Nephron (organoid): ENCODE measurements at regions not wholly inside any gene's neighbourhood (a gene's known extent, or its start where the extent isn't known, plus 50 kb on each side); places are given as distances from the start of the nearest gene placed in this dataset.
A peak's percentile ranks its signal among the peaks of the same experiment; 100 is the strongest.

Source experiments
- H3K27ac Mint-ChIP-seq, 3 experiments: 2 replicates each; pipeline ENCODE4 v1.8.0; 2020; ENCODE audit warnings: mixed read lengths in 3 of 3, mild to moderate bottlenecking in 2 of 3, moderate library complexity in 1 of 3
- H3K27me3 Mint-ChIP-seq: 2 replicates; pipeline ENCODE4 v1.8.0; 2021; ENCODE audit warnings: low read depth, mild to moderate bottlenecking, moderate library complexity, mixed read lengths
- H3K36me3 Mint-ChIP-seq: 2 replicates; pipeline ENCODE4 v1.8.0; 2020; ENCODE audit warnings: low read depth, mixed read lengths
- H3K4me1 Mint-ChIP-seq: 2 replicates; pipeline ENCODE4 v1.8.0; 2020; ENCODE audit warnings: mixed read lengths
- H3K4me3 Mint-ChIP-seq, 3 experiments: 2 replicates each; pipeline ENCODE4 v1.8.0; 2020; ENCODE audit warnings: mild to moderate bottlenecking in 3 of 3, mixed read lengths in 3 of 3, moderate library complexity in 2 of 3
- H3K9me3 Mint-ChIP-seq: 2 replicates; pipeline ENCODE4 v1.8.0; 2020; ENCODE audit warnings: mixed read lengths
- TF ChIP-seq, protein P1 (sequence below), 3 experiments: fragments of 200-600 bp; sonication (generic); IDR thresholded peaks; one replicate each; pipeline ENCODE4 v1.5.0; 2021; ENCODE audit warnings: antibody characterized with exemption in 3 of 3; ENCODE audit not compliant: unreplicated experiment in 3 of 3

- TF ChIP-seq, protein P1, sequence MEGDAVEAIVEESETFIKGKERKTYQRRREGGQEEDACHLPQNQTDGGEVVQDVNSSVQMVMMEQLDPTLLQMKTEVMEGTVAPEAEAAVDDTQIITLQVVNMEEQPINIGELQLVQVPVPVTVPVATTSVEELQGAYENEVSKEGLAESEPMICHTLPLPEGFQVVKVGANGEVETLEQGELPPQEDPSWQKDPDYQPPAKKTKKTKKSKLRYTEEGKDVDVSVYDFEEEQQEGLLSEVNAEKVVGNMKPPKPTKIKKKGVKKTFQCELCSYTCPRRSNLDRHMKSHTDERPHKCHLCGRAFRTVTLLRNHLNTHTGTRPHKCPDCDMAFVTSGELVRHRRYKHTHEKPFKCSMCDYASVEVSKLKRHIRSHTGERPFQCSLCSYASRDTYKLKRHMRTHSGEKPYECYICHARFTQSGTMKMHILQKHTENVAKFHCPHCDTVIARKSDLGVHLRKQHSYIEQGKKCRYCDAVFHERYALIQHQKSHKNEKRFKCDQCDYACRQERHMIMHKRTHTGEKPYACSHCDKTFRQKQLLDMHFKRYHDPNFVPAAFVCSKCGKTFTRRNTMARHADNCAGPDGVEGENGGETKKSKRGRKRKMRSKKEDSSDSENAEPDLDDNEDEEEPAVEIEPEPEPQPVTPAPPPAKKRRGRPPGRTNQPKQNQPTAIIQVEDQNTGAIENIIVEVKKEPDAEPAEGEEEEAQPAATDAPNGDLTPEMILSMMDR (IDR thresholded peaks at IDR 0.05; ENCODE audit: unreplicated experiment in 3 of 3) = no peak
- Mint-ChIP-seq H3K36me3 (no peaks in the 10 kb centered on the region), H3K4me3 (no peak overlapping the region), H3K27me3 (no peaks in the 10 kb centered on the region), H3K4me1 (no peaks in the 10 kb centered on the region), H3K9me3 (peaks cover 6% of the 10 kb centered on the region), H3K27ac (no peak overlapping the region)
Measured at GRCh38 chr13:84847107-84847506, 952.1 kb downstream of the SLITRK6 start.

GRCh38 chr13:84845907-84846619, 953.2 kb downstream of the SLITRK6 start:
- H3K4me3 Mint-ChIP-seq = no peak overlapping the region
- no peaks in the 10 kb centered on the region for H3K36me3 Mint-ChIP-seq
- TF ChIP-seq, protein P1 (IDR thresholded peaks at IDR 0.05; ENCODE audit: unreplicated experiment in 3 of 3) = no peak
- H3K4me1 Mint-ChIP-seq = no peaks in the 10 kb centered on the region
- H3K9me3 Mint-ChIP-seq = peaks cover 6% of the 10 kb centered on the region
- H3K27ac Mint-ChIP-seq = no peak overlapping the region
- no peaks in the 10 kb centered on the region for H3K27me3 Mint-ChIP-seq

DNA sequence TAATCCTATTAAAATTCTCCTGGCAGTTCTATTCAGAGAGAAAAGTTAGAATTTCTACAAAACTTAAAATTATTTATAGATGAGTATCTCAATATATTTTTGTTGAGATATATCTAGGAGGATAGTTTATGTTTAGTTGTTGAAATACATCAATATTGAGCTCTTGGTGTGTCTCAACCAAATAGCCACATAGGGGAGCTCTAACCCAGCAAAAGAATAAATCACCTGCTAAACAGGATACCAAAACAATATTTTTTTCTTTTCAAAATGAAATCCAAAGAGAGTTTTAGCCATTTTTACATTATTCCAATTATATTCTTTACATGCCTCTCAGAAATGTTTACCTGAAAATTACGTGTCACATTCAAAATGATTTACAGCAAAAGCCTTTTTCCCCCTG, 954.7 kb downstream of the SLITRK6 start:
- Mint-ChIP-seq H3K36me3 (no peaks in the 10 kb centered on the region), H3K4me3 (no peak overlapping the region), H3K27ac (no peak overlapping the region), H3K4me1 (no peaks in the 10 kb centered on the region), H3K27me3 (no peaks in the 10 kb centered on the region), H3K9me3 (peaks cover 6% of the 10 kb centered on the region)
- TF ChIP-seq, protein P1 (IDR thresholded peaks at IDR 0.05; ENCODE audit: unreplicated experiment in 3 of 3) = peak; percentile 38 to 62 (median 48)

DNA sequence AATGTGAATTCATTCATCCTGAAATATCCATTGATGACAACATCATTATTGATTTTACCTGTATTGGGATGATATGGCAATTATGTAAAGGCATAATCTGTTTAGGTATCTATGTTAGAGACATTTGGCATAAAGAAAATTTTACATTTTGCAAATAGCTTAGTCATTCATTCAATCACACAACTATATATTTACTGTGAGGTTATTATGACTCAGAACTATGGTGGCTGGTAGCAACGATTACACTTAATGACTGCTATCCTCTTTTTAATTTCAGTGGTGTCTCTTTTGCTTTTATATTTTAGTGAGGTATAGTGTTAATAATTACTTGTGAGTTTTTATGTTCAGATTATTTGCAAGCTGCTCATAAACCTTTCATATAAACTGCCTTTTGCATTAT, 955.9 kb downstream of the SLITRK6 start:
- Mint-ChIP-seq H3K4me3 (no peak overlapping the region), H3K27ac (no peak overlapping the region), H3K27me3 (no peaks in the 10 kb centered on the region), H3K9me3 (peaks cover 6% of the 10 kb centered on the region), H3K4me1 (no peaks in the 10 kb centered on the region), H3K36me3 (no peaks in the 10 kb centered on the region)
- TF ChIP-seq, protein P1 (IDR thresholded peaks at IDR 0.05; ENCODE audit: unreplicated experiment in 3 of 3) = no peak

DNA sequence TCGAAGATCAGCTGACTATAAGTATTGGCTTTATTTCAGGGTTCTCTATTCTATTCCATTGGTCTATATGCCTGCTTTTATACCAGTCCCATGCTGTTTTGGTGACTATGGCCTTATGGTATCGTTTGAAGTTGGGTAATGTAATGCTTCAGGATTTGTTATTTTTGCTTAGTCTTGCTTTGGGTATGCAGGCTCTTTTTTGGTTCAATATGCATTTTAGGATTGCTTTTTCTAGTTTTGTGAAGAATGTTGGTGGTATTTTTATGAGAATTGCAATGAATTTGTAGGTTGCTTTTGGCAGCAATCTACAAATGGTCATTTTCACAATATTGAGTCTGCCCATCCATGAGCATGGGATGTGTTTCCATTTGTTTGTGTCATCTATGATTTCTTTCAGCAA, 951.9 kb upstream of the SLITRK1 start:
- H3K4me1 Mint-ChIP-seq = no peaks in the 10 kb centered on the region
- TF ChIP-seq, protein P1 (IDR thresholded peaks at IDR 0.05; ENCODE audit: unreplicated experiment in 3 of 3) = no peak
- no peaks in the 10 kb centered on the region for H3K9me3 Mint-ChIP-seq
- no peak overlapping the region for H3K27ac Mint-ChIP-seq
- no peaks in the 10 kb centered on the region for H3K36me3 Mint-ChIP-seq
- no peaks in the 10 kb centered on the region for H3K27me3 Mint-ChIP-seq
- H3K4me3 Mint-ChIP-seq = no peak overlapping the region
